OCI-LY1 (cell line): ENCODE measurements at regions not wholly inside any gene's neighbourhood (a gene's known extent, or its start where the extent isn't known, plus 50 kb on each side); places are given as distances from the start of the nearest gene placed in this dataset.

Source experiments
- H2AFZ ChIP-seq: fragments of 200-600 bp; sonication (generic), shearing (Covaris generic); 2 replicates; pipeline ENCODE4 v1.6.0; 2014; ENCODE audit warnings: antibody characterized with exemption, mild to moderate bottlenecking, low read length
- H3F3A ChIP-seq: fragments of 200-600 bp; sonication (generic), shearing (Covaris generic); 2 replicates; pipeline ENCODE4 v1.6.0; 2014; ENCODE audit warnings: mild to moderate bottlenecking, antibody characterized with exemption, low read length, moderate library complexity; ENCODE audit not compliant: insufficient read depth
- H3K27ac ChIP-seq: fragments of 200-600 bp; sonication (generic); 2 replicates; pipeline ENCODE4 v1.5.1; 2014; ENCODE audit warnings: low read length, mixed run types, mild to moderate bottlenecking, low read depth; ENCODE audit not compliant: poor library complexity, severe bottlenecking
- H3K27me3 ChIP-seq: fragments of 200-600 bp; sonication (generic); 2 replicates; pipeline ENCODE4 v1.6.0; 2014; ENCODE audit warnings: antibody characterized with exemption, mild to moderate bottlenecking, low read length, moderate library complexity; ENCODE audit not compliant: insufficient read depth
- H3K36me3 ChIP-seq: fragments of 200-600 bp; sonication (generic); 2 replicates; pipeline ENCODE4 v1.6.1; 2014; ENCODE audit warnings: mild to moderate bottlenecking, antibody characterized with exemption, low read length, moderate library complexity, mixed read lengths; ENCODE audit not compliant: insufficient read depth
- H3K4me1 ChIP-seq: fragments of 200-600 bp; sonication (generic); 2 replicates; pipeline ENCODE4 v1.5.1; 2014; ENCODE audit warnings: mild to moderate bottlenecking, low read length, moderate library complexity; ENCODE audit not compliant: insufficient read depth, severe bottlenecking
- H3K4me2 ChIP-seq: fragments of 200-600 bp; sonication (generic), shearing (Covaris generic); 2 replicates; pipeline ENCODE4 v1.6.1; 2014; ENCODE audit warnings: low read length
- H3K4me3 ChIP-seq: fragments of 200-600 bp; sonication (generic); 2 replicates; pipeline ENCODE4 v1.5.1; 2014; ENCODE audit warnings: low read length, low read depth, mild to moderate bottlenecking, mixed read lengths; ENCODE audit not compliant: poor library complexity, severe bottlenecking
- H3K79me2 ChIP-seq: fragments of 200-600 bp; shearing (Covaris generic); 2 replicates; pipeline ENCODE4 v1.6.1; 2016; ENCODE audit warnings: mixed run types, low read length, mixed read lengths; ENCODE audit not compliant: insufficient read depth
- H3K9ac ChIP-seq: fragments of 200-600 bp; sonication (generic), shearing (Covaris generic); 2 replicates; pipeline ENCODE4 v1.6.1; 2014; ENCODE audit warnings: mild to moderate bottlenecking, low read length, mixed read lengths
- H3K9me2 ChIP-seq: fragments of 200-600 bp; sonication (generic), shearing (Covaris generic); 2 replicates; pipeline ENCODE4 v1.6.1; 2014; ENCODE audit warnings: low read depth, mild to moderate bottlenecking, low read length, mixed read lengths
- H3K9me3 ChIP-seq: fragments of 200-600 bp; shearing (Covaris generic); 2 replicates; pipeline ENCODE4 v1.6.1; 2014; ENCODE audit warnings: low read length, mixed read lengths
- H4K20me1 ChIP-seq: fragments of 200-600 bp; sonication (generic), shearing (Covaris generic); 2 replicates; pipeline ENCODE4 v1.6.0; 2016; ENCODE audit warnings: mild to moderate bottlenecking, low read length; ENCODE audit not compliant: insufficient read depth
- EZH2 ChIP-seq: fragments of 200-600 bp; sonication (generic), shearing (Covaris generic); IDR thresholded peaks from 2 replicates; pipeline ENCODE4 v1.8.0; 2017; ENCODE audit warnings: borderline replicate concordance, mixed run types, mild to moderate bottlenecking, antibody characterized with exemption, low read length, moderate library complexity, mixed read lengths
- TF ChIP-seq, protein P1 (sequence below): fragments of 200-600 bp; sonication (generic), shearing (Covaris generic); IDR thresholded peaks from 2 replicates; pipeline ENCODE4 v1.5.1; 2017; ENCODE audit warnings: mild to moderate bottlenecking, antibody characterized with exemption, low read length, moderate library complexity, mixed read lengths

DNA sequence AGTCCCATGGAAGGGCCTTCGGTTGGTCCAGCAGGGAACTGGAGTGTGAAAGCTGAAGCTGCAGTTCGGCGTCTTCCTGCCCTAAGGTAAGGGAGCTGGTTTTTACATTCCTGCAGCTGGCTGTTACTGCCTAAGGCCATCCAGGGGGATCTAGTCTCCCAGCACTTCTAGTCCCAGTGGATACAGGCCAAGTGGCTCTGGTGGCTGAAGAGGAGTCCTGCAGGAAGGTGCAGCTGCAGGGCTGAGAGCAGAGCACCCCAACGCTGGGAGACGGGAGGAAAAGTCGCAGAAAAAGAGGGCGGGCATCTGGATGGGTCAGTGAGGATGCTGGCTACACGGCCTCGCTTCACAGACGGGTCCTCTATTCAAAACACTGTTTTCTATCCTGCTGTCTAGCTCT, 225.0 kb upstream of the HS6ST1 start:
- Histone ChIP-seq H3K9me2 (no peaks in the 10 kb centered on the region), H3K4me3 (no peak overlapping the region)

DNA sequence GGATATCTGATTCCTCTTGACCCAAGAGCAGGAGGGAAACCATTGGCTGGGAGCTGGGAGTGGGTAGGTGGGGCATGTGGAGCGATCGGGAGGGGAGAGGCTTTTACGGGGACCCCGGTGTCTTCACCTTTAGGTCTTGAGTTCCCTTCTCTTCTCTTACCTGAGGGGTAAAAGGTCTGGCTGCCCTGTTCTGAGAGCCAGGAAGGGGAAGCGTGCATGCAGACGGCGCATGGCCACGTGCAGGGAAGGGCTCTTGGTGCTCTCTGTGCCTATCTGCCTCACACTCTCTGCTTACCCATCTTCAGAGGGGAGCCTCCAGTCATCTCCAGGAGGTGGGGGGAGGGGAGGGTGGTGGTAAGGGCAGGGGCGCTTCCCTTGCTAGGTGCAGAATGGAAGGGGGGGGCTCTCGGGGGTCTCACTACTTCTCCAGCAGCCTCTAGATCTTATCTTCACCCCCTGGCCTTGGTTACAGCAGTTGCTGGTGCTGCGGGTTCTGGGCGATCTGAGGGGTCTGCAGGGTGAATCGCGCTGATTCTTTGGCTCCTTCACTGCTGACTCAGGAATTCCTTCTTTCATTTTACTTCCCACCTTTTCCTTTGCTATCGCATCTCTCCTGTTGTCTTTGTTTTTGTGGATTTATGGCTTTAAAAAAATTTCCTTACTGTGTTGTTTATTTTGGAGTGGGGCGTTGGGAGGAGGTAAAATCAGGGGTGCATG, 225.8 kb upstream of the HS6ST1 start:
- no peak overlapping the region for H3K4me2 ChIP-seq
- no peak for TF ChIP-seq EZH2
- no peak overlapping the region for H3K4me3 ChIP-seq
- no peak overlapping the region for H2AFZ ChIP-seq
- H3F3A ChIP-seq: no peaks in the 10 kb centered on the region
- H3K9ac ChIP-seq: no peak overlapping the region
- no peaks in the 10 kb centered on the region for H3K27me3 ChIP-seq
- no peaks in the 10 kb centered on the region for H3K9me3 ChIP-seq
- no peaks in the 10 kb centered on the region for H3K4me1 ChIP-seq
- H3K36me3 ChIP-seq: no peaks in the 10 kb centered on the region
- H4K20me1 ChIP-seq: no peaks in the 10 kb centered on the region
- no peak overlapping the region for H3K27ac ChIP-seq
- no peaks in the 10 kb centered on the region for H3K9me2 ChIP-seq
- no peaks in the 10 kb centered on the region for H3K79me2 ChIP-seq

More for the DNA sequence above, 225.0 kb upstream of the HS6ST1 start:
- H3K27me3 ChIP-seq: no peaks in the 10 kb centered on the region
- no peaks in the 10 kb centered on the region for H3K4me1 ChIP-seq
- no peak overlapping the region for H3K9ac ChIP-seq
- no peaks in the 10 kb centered on the region for H3F3A ChIP-seq
- no peaks in the 10 kb centered on the region for H3K79me2 ChIP-seq
- TF ChIP-seq, protein P1, sequence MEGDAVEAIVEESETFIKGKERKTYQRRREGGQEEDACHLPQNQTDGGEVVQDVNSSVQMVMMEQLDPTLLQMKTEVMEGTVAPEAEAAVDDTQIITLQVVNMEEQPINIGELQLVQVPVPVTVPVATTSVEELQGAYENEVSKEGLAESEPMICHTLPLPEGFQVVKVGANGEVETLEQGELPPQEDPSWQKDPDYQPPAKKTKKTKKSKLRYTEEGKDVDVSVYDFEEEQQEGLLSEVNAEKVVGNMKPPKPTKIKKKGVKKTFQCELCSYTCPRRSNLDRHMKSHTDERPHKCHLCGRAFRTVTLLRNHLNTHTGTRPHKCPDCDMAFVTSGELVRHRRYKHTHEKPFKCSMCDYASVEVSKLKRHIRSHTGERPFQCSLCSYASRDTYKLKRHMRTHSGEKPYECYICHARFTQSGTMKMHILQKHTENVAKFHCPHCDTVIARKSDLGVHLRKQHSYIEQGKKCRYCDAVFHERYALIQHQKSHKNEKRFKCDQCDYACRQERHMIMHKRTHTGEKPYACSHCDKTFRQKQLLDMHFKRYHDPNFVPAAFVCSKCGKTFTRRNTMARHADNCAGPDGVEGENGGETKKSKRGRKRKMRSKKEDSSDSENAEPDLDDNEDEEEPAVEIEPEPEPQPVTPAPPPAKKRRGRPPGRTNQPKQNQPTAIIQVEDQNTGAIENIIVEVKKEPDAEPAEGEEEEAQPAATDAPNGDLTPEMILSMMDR: no peak
- no peak for TF ChIP-seq EZH2
- H3K36me3 ChIP-seq: no peaks in the 10 kb centered on the region
- H3K9me3 ChIP-seq: no peaks in the 10 kb centered on the region
- H3K27ac ChIP-seq: no peak overlapping the region
- H2AFZ ChIP-seq: no peak overlapping the region
- no peaks in the 10 kb centered on the region for H4K20me1 ChIP-seq
- no peak overlapping the region for H3K4me2 ChIP-seq

DNA sequence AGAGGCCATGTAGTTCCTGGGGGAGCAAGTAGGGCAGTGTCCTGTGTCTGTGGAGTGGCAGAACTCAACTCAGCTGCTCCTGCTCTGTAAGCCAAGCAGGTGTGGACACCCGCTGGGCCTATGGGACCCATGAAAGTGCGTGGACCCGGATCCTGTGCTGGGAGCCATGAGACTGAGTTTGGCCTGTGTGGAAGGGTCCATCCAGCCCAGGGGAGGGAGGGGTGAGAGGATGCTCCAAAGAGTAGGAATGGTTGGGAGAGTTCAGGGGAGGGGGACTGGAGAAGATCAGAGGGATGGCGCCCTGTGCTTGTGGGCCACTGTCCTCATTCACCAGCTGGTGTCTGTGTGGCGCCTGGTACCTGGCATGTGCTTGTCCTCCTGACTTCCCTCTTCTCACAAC, 226.4 kb upstream of the HS6ST1 start:
- H2AFZ ChIP-seq: no peak overlapping the region

More for the DNA sequence above, 226.4 kb upstream of the HS6ST1 start:
- H3K9ac ChIP-seq: no peak overlapping the region
- no peaks in the 10 kb centered on the region for H3K9me3 ChIP-seq
- H3F3A ChIP-seq: no peaks in the 10 kb centered on the region
- H3K4me2 ChIP-seq: no peak overlapping the region
- no peak overlapping the region for H3K27ac ChIP-seq
- no peaks in the 10 kb centered on the region for H3K79me2 ChIP-seq
- no peaks in the 10 kb centered on the region for H4K20me1 ChIP-seq
- no peaks in the 10 kb centered on the region for H3K27me3 ChIP-seq
- H3K4me1 ChIP-seq: no peaks in the 10 kb centered on the region
- no peak for TF ChIP-seq EZH2
- TF ChIP-seq, protein P1: no peak
- H3K9me2 ChIP-seq: no peaks in the 10 kb centered on the region
- H3K36me3 ChIP-seq: no peaks in the 10 kb centered on the region
- H3K4me3 ChIP-seq: no peak overlapping the region
